Mesendoderm (in vitro differentiated cells): ENCODE measurements at regions not wholly inside any gene's neighbourhood (a gene's known extent, or its start where the extent isn't known, plus 50 kb on each side); places are given as distances from the start of the nearest gene placed in this dataset.
"Not testable (repeated sequence)": the region's sequence is repeated elsewhere in the genome, so short reads cannot be mapped to it uniquely, and the experiment has no call there.

ENCODE experiments used
- DNase-seq: peaks from one replicate; pipeline ENCODE4 v3.0.0; 2013
- H2AK5ac ChIP-seq: 2 replicates; pipeline ENCODE4 v1.6.1; 2013; ENCODE audit warnings: low read length, inconsistent platforms
- H2BK120ac ChIP-seq: 2 replicates; pipeline ENCODE4 v1.6.1; 2013; ENCODE audit warnings: low read depth, mild to moderate bottlenecking, low read length, moderate library complexity, mixed read lengths
- H2BK15ac ChIP-seq: replicated peaks from 2 replicates; pipeline ENCODE4 v1.6.1; 2013; ENCODE audit warnings: low read depth, mild to moderate bottlenecking, moderate library complexity
- H2BK5ac ChIP-seq: 2 replicates; pipeline ENCODE4 v1.6.1; 2013; ENCODE audit warnings: low read length, inconsistent platforms
- H3K18ac ChIP-seq: 2 replicates; pipeline ENCODE4 v1.6.1; 2013; ENCODE audit warnings: mild to moderate bottlenecking, low read length, mixed read lengths
- H3K23ac ChIP-seq: one replicate; pipeline ENCODE4 v1.6.1; 2013; ENCODE audit warnings: low read length
- H3K27ac ChIP-seq: 2 replicates; pipeline ENCODE4 v1.5.1; 2013; ENCODE audit warnings: low read depth, mild to moderate bottlenecking, inconsistent platforms, low read length, moderate library complexity
- H3K27me3 ChIP-seq: 2 replicates; pipeline ENCODE4 v1.6.1; 2013; ENCODE audit warnings: low read length, control low read depth, mild to moderate bottlenecking, inconsistent platforms; ENCODE audit not compliant: insufficient read depth, poor library complexity
- H3K36me3 ChIP-seq: 2 replicates; pipeline ENCODE4 v1.6.1; 2013; ENCODE audit warnings: low read length, inconsistent platforms; ENCODE audit not compliant: control insufficient read depth, insufficient read depth
- H3K4ac ChIP-seq: one replicate; pipeline ENCODE4 v1.6.1; 2013; ENCODE audit warnings: low read depth, mild to moderate bottlenecking, low read length, moderate library complexity
- H3K4me1 ChIP-seq: 2 replicates; pipeline ENCODE4 v1.6.1; 2013; ENCODE audit warnings: low read depth, low read length, inconsistent platforms; ENCODE audit not compliant: control insufficient read depth
- H3K4me2 ChIP-seq: 2 replicates; pipeline ENCODE4 v1.6.1; 2013; ENCODE audit warnings: low read length
- H3K4me3 ChIP-seq: 2 replicates; pipeline ENCODE4 v1.5.1; 2013; ENCODE audit warnings: mild to moderate bottlenecking, low read length
- H3K56ac ChIP-seq: one replicate; pipeline ENCODE4 v1.6.1; 2013; ENCODE audit warnings: low read length
- H3K79me1 ChIP-seq: 2 replicates; pipeline ENCODE4 v1.6.1; 2013; ENCODE audit warnings: low read length, inconsistent platforms
- H3K79me2 ChIP-seq: 2 replicates; pipeline ENCODE4 v1.6.1; 2013; ENCODE audit warnings: mild to moderate bottlenecking, low read length; ENCODE audit not compliant: control insufficient read depth, insufficient read depth
- H3K9ac ChIP-seq: 2 replicates; pipeline ENCODE4 v1.6.1; 2013; ENCODE audit warnings: low read length, inconsistent platforms
- H4K5ac ChIP-seq: one replicate; pipeline ENCODE4 v1.6.1; 2013; ENCODE audit warnings: low read length
- H4K8ac ChIP-seq: one replicate; pipeline ENCODE4 v1.6.1; 2013; ENCODE audit warnings: low read depth, mild to moderate bottlenecking, control low read depth, low read length, moderate library complexity
- WGBS: extraction: QIAGEN DNeasy Blood & Tissue Kit; methylation state at CpG from one replicate; pipeline ENCODE4 v1.1.7; 2013; ENCODE audit warnings: low lambda C conversion rate, missing lambda C conversion rate; ENCODE audit not compliant: insufficient coverage; ENCODE audit errors: extremely low coverage; 5-methylcytosine and 5-hydroxymethylcytosine counted together

DNA sequence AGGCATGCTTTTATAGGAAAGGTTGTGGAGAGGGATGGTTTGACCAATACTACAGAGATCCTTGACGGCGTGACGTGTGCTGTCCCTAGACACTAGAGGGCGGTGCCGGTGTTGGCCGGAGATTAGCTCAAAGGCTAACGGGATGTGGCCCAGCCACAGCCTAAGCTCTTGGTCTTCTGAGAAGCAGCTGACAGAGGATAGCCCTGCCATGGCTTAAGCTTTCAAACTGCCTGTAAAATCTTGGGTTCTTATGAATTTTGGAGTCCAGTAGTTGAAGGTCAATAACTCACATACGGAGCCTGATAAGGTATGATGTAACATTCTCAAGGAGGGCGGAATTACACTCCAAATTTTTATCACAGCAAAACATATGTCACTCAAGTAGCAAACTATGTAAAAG, 515.7 kb upstream of the ATXN7L3B start:
- no peak overlapping the region for H3K4me3 ChIP-seq
- H3K4ac ChIP-seq = no peak overlapping the region
- H3K18ac ChIP-seq = no peak overlapping the region
- peak; percentile 91 for DNase-seq
- no peak overlapping the region for H3K4me2 ChIP-seq
- H4K8ac ChIP-seq = no peak overlapping the region
- no peak overlapping the region for H3K9ac ChIP-seq
- no peaks in the 10 kb centered on the region for H3K79me2 ChIP-seq
- H3K27ac ChIP-seq = no peak overlapping the region
- H2BK15ac ChIP-seq = no peak overlapping the region
- no peaks in the 10 kb centered on the region for H3K27me3 ChIP-seq
- H4K5ac ChIP-seq = no peak overlapping the region
- H3K56ac ChIP-seq = no peak overlapping the region
- WGBS = no CpG with 5 or more reads among the region's 9 CpGs
- no peak overlapping the region for H2AK5ac ChIP-seq
- H2BK120ac ChIP-seq = no peak overlapping the region
- H2BK5ac ChIP-seq = no peak overlapping the region
- no peak overlapping the region for H3K23ac ChIP-seq
- H3K36me3 ChIP-seq = no peaks in the 10 kb centered on the region
- H3K79me1 ChIP-seq = no peaks in the 10 kb centered on the region
- H3K4me1 ChIP-seq = no peaks in the 10 kb centered on the region

DNA sequence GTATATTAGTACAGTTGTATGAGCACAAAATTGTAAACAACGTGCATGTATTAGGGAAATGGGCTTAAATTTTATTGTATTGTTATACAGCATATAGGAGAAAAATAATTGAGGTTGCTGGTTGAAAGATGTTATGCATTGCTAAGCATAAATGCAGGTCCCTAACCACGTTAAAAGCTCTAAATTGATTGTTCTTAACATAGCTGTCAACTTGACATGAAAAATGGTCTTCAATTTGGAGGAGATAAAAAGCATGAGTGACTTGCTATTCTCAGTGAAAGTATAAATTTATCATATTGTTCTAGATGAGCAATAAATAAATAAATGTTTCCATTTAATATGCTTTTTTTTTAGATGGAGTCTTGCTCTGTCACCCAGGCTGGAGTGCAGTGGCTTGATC, 506.6 kb upstream of the ATXN7L3B start:
- Histone ChIP-seq H4K8ac (no peak overlapping the region), H3K56ac (no peak overlapping the region), H2BK5ac (no peak overlapping the region), H3K4ac (no peak overlapping the region), H3K23ac (no peak overlapping the region), H4K5ac (no peak overlapping the region), H2AK5ac (no peak overlapping the region), H3K27me3 (no peaks in the 10 kb centered on the region), H3K4me1 (peaks cover 2% of the 10 kb centered on the region), H3K79me2 (no peaks in the 10 kb centered on the region), H3K4me2 (no peak overlapping the region), H2BK15ac (no peak overlapping the region), H3K18ac (no peak overlapping the region), H3K9ac (no peak overlapping the region), H3K36me3 (no peaks in the 10 kb centered on the region), H3K27ac (no peak overlapping the region), H3K79me1 (no peaks in the 10 kb centered on the region), H3K4me3 (no peak overlapping the region), H2BK120ac (no peak overlapping the region)
- WGBS = no CpG with 5 or more reads among the region's 2 CpGs
- no peak for DNase-seq

DNA sequence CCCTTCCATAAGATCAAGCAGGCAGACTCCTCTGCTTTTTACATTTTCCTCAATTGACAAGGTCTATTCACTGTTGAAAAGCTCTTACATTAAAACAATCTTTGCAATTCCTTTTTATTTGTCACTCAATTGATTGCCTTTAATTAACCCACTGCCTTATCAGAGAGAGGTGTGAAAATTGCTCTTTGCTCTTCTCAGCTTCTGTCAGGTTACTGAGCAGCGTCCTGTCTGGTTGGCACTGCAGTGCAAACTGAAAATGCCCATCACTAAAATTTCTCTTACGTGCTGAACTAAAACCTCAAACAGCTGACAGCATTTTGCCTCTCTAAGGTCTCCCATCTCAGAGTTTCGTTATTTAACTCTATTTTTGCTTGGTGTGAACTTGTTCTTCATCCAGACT, 504.1 kb upstream of the ATXN7L3B start:
- H2BK15ac ChIP-seq = no peak overlapping the region
- H3K27ac ChIP-seq = no peak overlapping the region

DNA sequence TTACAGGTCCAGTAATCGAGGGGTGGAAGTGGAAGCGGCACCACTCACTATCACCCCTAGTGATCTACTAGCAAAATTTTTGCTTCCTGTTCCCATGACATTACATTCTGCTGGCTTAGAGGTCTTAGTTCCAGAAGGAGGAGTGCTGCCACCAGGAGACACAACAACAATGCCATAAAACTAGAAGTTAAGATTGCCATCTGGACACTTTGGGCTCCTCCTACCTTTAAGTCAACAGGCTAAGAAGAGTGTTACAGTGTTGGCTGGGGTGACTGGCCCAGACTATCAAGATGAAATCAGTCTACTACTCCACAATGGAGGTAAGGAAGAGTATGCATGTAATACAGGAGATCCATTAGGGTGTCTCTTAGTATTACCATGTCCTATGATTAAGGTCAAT, 498.5 kb upstream of the ATXN7L3B start:
- H3K4ac ChIP-seq, H3K36me3 ChIP-seq, H2BK5ac ChIP-seq, H3K23ac ChIP-seq, H4K8ac ChIP-seq, H2BK120ac ChIP-seq, H3K4me2 ChIP-seq, H3K27me3 ChIP-seq, H3K27ac ChIP-seq, H3K79me2 ChIP-seq, H3K4me3 ChIP-seq, H2BK15ac ChIP-seq, H2AK5ac ChIP-seq, H3K4me1 ChIP-seq, H3K56ac ChIP-seq, DNase-seq, H3K18ac ChIP-seq, H3K79me1 ChIP-seq, H4K5ac ChIP-seq, H3K9ac ChIP-seq: not testable (repeated sequence)
- WGBS = no CpG with 5 or more reads among the region's 2 CpGs

More for the DNA sequence above, 504.1 kb upstream of the ATXN7L3B start:
- H3K4me1 ChIP-seq = peaks cover 2% of the 10 kb centered on the region
- no peak overlapping the region for H3K56ac ChIP-seq
- no peak overlapping the region for H2BK120ac ChIP-seq
- no peaks in the 10 kb centered on the region for H3K36me3 ChIP-seq
- no peak overlapping the region for H3K4me3 ChIP-seq
- no peak overlapping the region for H3K4me2 ChIP-seq
- no peak overlapping the region for H3K4ac ChIP-seq
- no peak overlapping the region for H3K23ac ChIP-seq
- H3K79me2 ChIP-seq = no peaks in the 10 kb centered on the region
- H3K18ac ChIP-seq = no peak overlapping the region
- no peaks in the 10 kb centered on the region for H3K27me3 ChIP-seq
- no peak overlapping the region for H3K9ac ChIP-seq
- peak; percentile 21 for DNase-seq
- WGBS = no CpG with 5 or more reads among the region's 3 CpGs
- no peak overlapping the region for H2BK5ac ChIP-seq
- H2AK5ac ChIP-seq = no peak overlapping the region
- no peak overlapping the region for H4K5ac ChIP-seq
- H4K8ac ChIP-seq = no peak overlapping the region
- H3K79me1 ChIP-seq = no peaks in the 10 kb centered on the region

DNA sequence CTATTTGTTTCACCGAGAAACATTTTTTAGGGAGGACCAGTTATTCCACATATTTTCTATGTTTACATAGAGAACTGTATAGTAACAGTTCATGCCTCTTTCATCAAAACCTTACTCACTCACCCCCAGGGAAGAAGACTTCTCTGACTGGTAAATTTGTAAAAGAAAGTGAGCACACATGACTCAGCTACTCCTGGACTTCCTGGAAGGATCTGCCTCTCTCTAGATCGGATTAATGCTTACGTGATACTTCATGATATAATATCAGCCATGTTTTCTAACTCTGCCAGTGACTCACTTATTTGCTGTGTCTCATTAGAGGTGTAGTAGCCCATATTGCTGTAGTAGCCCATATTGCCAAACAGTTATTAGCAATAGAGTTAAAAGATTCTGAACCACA, 494.3 kb upstream of the ATXN7L3B start:
- peak; percentile 23 for DNase-seq
- H3K56ac ChIP-seq = no peak overlapping the region
- no peak overlapping the region for H3K9ac ChIP-seq
- no CpG with 5 or more reads among the region's 3 CpGs for WGBS
- H4K8ac ChIP-seq = no peak overlapping the region
- H3K4me3 ChIP-seq = no peak overlapping the region
- no peaks in the 10 kb centered on the region for H3K27me3 ChIP-seq
- H3K79me1 ChIP-seq = no peaks in the 10 kb centered on the region
- no peak overlapping the region for H2AK5ac ChIP-seq
- H3K79me2 ChIP-seq = no peaks in the 10 kb centered on the region
- no peak overlapping the region for H3K23ac ChIP-seq
- no peak overlapping the region for H3K4me2 ChIP-seq
- no peak overlapping the region for H2BK120ac ChIP-seq
- no peak overlapping the region for H4K5ac ChIP-seq
- H3K18ac ChIP-seq = no peak overlapping the region
- H3K36me3 ChIP-seq = no peaks in the 10 kb centered on the region
- H2BK5ac ChIP-seq = no peak overlapping the region
- H3K27ac ChIP-seq = no peak overlapping the region
- no peak overlapping the region for H3K4ac ChIP-seq
- no peak overlapping the region for H2BK15ac ChIP-seq
- no peaks in the 10 kb centered on the region for H3K4me1 ChIP-seq

DNA sequence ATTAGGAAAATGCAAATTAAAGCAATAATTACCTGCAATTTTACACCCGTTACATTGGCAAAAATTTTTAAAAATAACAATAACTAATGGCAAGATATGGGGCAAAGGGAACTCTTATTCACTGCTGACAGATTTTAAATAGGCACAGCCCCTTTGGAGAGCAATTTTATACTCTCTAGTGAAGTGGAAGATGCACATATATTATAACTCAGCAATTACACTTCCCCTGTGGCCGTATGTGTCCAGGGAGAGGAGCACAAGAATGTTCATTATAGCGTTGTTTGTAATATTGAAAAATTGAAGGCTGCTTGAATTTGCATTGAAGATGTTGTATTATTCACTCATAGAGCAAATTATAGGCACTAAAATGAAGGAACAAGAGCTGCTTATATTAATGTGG, 488.3 kb upstream of the ATXN7L3B start:
- Histone ChIP-seq H3K18ac (no peak overlapping the region), H2BK120ac (no peak overlapping the region), H3K9ac (no peak overlapping the region), H3K79me1 (no peaks in the 10 kb centered on the region), H3K4me1 (no peaks in the 10 kb centered on the region), H2BK15ac (no peak overlapping the region), H3K23ac (no peak overlapping the region), H3K4me3 (no peak overlapping the region), H3K36me3 (no peaks in the 10 kb centered on the region), H3K4me2 (no peak overlapping the region), H3K4ac (no peak overlapping the region), H3K27me3 (no peaks in the 10 kb centered on the region), H3K79me2 (no peaks in the 10 kb centered on the region), H3K27ac (no peak overlapping the region), H2AK5ac (no peak overlapping the region), H3K56ac (no peak overlapping the region), H4K8ac (no peak overlapping the region), H4K5ac (no peak overlapping the region), H2BK5ac (no peak overlapping the region)
- DNase-seq = no peak
- no CpG with 5 or more reads among the region's 3 CpGs for WGBS
